Mesodermal cell (in vitro differentiated cells): ENCODE measurements at regions not wholly inside any gene's neighbourhood (a gene's known extent, or its start where the extent isn't known, plus 50 kb on each side); places are given as distances from the start of the nearest gene placed in this dataset.

ENCODE experiments used
- H3K27ac ChIP-seq: 2 replicates; pipeline ENCODE4 v1.7.0; 2013; ENCODE audit warnings: mild to moderate bottlenecking, low read depth, low read length, moderate library complexity; ENCODE audit not compliant: severe bottlenecking
- H3K36me3 ChIP-seq: 2 replicates; pipeline ENCODE4 v1.7.1; 2013; ENCODE audit warnings: mild to moderate bottlenecking, low read length, moderate library complexity; ENCODE audit not compliant: control insufficient read depth, insufficient read depth
- H3K4me1 ChIP-seq: one replicate; pipeline ENCODE4 v1.7.1; 2013; ENCODE audit warnings: mild to moderate bottlenecking, low read length; ENCODE audit not compliant: insufficient read depth, control insufficient read depth, poor library complexity, severe bottlenecking
- H3K4me3 ChIP-seq: 2 replicates; pipeline ENCODE4 v1.7.0; 2013; ENCODE audit warnings: low read length, control low read depth, mild to moderate bottlenecking; ENCODE audit not compliant: insufficient read depth, poor library complexity, severe bottlenecking; ENCODE audit errors: extremely low read depth
- H3K9me3 ChIP-seq: 2 replicates; pipeline ENCODE4 v1.7.1; 2013; ENCODE audit warnings: mild to moderate bottlenecking, low read length, moderate library complexity; ENCODE audit not compliant: control insufficient read depth
- WGBS, 2 experiments: methylation state at CpG; one replicate each; pipeline ENCODE4 v1.1.5; 2013; ENCODE audit warnings: missing lambda C conversion rate in 2 of 2; ENCODE audit not compliant: insufficient coverage in 2 of 2; 5-methylcytosine and 5-hydroxymethylcytosine counted together

DNA sequence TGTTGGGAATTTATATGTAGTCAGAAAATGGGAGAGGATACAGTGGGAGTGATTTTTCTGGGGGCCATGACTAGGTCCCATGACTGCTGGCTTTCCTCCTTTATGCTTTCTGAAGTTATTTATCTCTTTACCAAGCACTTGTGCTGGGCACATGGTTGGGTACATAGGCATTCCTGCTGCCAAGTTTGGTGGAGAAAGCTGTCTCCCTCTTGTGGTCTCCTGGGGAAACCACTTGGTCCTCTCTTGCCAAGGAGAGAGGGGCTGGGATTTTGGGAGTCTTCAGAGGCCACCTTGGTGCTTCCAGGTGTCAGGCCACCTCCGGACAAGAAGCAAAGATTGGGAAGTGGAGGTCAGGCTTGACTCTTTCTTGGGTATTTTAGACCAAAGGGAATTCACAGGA lies 120.2 kb upstream of the KCNE2 start:
- H3K36me3 ChIP-seq: no peaks in the 10 kb centered on the region
- no peak overlapping the region for H3K27ac ChIP-seq
- no peaks in the 10 kb centered on the region for H3K9me3 ChIP-seq
- 86 to 100% methylated on average over 1 of the region's 1 CpG for WGBS, 2 experiments
- H3K4me3 ChIP-seq: no peak overlapping the region
- no peaks in the 10 kb centered on the region for H3K4me1 ChIP-seq

GRCh38 chr21:34252751-34253150 lies 111.1 kb upstream of the KCNE2 start:
- 100% methylated on average over 1 of the region's 2 CpGs; no CpG with 5 or more reads in 1 of the 2 experiments for WGBS, 2 experiments
- H3K4me1 ChIP-seq: no peaks in the 10 kb centered on the region
- H3K4me3 ChIP-seq: no peak overlapping the region
- H3K9me3 ChIP-seq: peaks cover 14% of the 10 kb centered on the region
- no peak overlapping the region for H3K27ac ChIP-seq
- H3K36me3 ChIP-seq: no peaks in the 10 kb centered on the region

DNA sequence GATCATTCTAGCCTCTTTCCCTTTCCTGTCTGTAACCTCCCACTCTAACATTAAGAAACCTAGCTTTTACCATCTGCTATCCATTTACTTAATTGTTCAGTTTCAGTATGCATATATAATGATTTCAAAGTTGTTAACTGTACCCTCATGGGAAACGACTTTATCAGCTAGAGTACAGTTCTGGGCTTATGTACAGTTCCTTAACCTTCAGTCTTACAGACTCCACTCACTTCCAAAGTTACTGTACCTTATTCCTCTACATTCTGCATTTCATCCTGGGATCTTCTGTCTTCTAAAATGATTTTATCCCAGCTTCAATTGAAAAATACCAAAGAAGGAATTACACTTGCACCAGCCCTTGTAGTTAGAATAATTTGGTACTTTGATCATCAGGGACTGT lies 108.7 kb upstream of the KCNE2 start:
- Histone ChIP-seq H3K36me3 (no peaks in the 10 kb centered on the region), H3K4me1 (no peaks in the 10 kb centered on the region), H3K27ac (no peak overlapping the region), H3K4me3 (no peak overlapping the region), H3K9me3 (peaks cover 14% of the 10 kb centered on the region)
- 80% methylated on average over 1 of the region's 1 CpG; no CpG with 5 or more reads in 1 of the 2 experiments for WGBS, 2 experiments

- Histone ChIP-seq H3K36me3 (no peaks in the 10 kb centered on the region), H3K4me1 (no peaks in the 10 kb centered on the region), H3K4me3 (no peak overlapping the region), H3K27ac (no peak overlapping the region), H3K9me3 (no peaks in the 10 kb centered on the region)
- 76 to 86% methylated on average over 3 of the region's 4 CpGs for WGBS, 2 experiments
Observed at GRCh38 chr21:34260277-34261008, 103.4 kb upstream of the KCNE2 start.

- H3K9me3 ChIP-seq: no peaks in the 10 kb centered on the region
- no peaks in the 10 kb centered on the region for H3K4me1 ChIP-seq
- no peak overlapping the region for H3K4me3 ChIP-seq
- H3K36me3 ChIP-seq: no peaks in the 10 kb centered on the region
- H3K27ac ChIP-seq: no peak overlapping the region
- 92% methylated on average over 5 to 7 of the region's 8 CpGs for WGBS, 2 experiments
Observed at GRCh38 chr21:34261841-34262468, 101.9 kb upstream of the KCNE2 start.

GRCh38 chr21:34262469-34262845 lies 101.3 kb upstream of the KCNE2 start:
- 88 to 100% methylated on average over 1 of the region's 1 CpG for WGBS, 2 experiments
- Histone ChIP-seq H3K4me1 (no peaks in the 10 kb centered on the region), H3K9me3 (no peaks in the 10 kb centered on the region), H3K36me3 (no peaks in the 10 kb centered on the region), H3K4me3 (no peak overlapping the region), H3K27ac (no peak overlapping the region)

- no CpG with 5 or more reads among the region's 2 CpGs for WGBS, 2 experiments
- no peak overlapping the region for H3K4me3 ChIP-seq
Observed at GRCh38 chr21:34263629-34264028, 100.2 kb upstream of the KCNE2 start.

GRCh38 chr21:34266351-34266750 lies 97.5 kb upstream of the KCNE2 start:
- H3K9me3 ChIP-seq: no peaks in the 10 kb centered on the region
- no CpG with 5 or more reads among the region's 1 CpG for WGBS, 2 experiments
- no peaks in the 10 kb centered on the region for H3K36me3 ChIP-seq
- H3K4me3 ChIP-seq: no peak overlapping the region
- H3K4me1 ChIP-seq: no peaks in the 10 kb centered on the region
- no peak overlapping the region for H3K27ac ChIP-seq

More at GRCh38 chr21:34263629-34264028, 100.2 kb upstream of the KCNE2 start:
- Histone ChIP-seq H3K4me1 (no peaks in the 10 kb centered on the region), H3K9me3 (no peaks in the 10 kb centered on the region), H3K27ac (no peak overlapping the region), H3K36me3 (no peaks in the 10 kb centered on the region)

GRCh38 chr21:34268493-34268892 lies 95.3 kb upstream of the KCNE2 start:
- H3K27ac ChIP-seq: no peak overlapping the region
- H3K36me3 ChIP-seq: no peaks in the 10 kb centered on the region
- no peaks in the 10 kb centered on the region for H3K4me1 ChIP-seq
- H3K4me3 ChIP-seq: no peak overlapping the region
- WGBS, 2 experiments: 85 to 96% methylated on average over 8 of the region's 8 CpGs
- no peaks in the 10 kb centered on the region for H3K9me3 ChIP-seq

GRCh38 chr21:34270411-34270810 lies 93.4 kb upstream of the KCNE2 start:
- Histone ChIP-seq H3K27ac (no peak overlapping the region), H3K4me1 (no peaks in the 10 kb centered on the region), H3K36me3 (no peaks in the 10 kb centered on the region), H3K4me3 (no peak overlapping the region), H3K9me3 (no peaks in the 10 kb centered on the region)
- 95 to 96% methylated on average over 6 of the region's 6 CpGs for WGBS, 2 experiments

- H3K9me3 ChIP-seq: no peaks in the 10 kb centered on the region
Observed at GRCh38 chr21:34271189-34271851, 92.5 kb upstream of the KCNE2 start.

More at GRCh38 chr21:34271189-34271851, 92.5 kb upstream of the KCNE2 start:
- H3K4me3 ChIP-seq: no peak overlapping the region
- 83 to 88% methylated on average over 1 of the region's 2 CpGs for WGBS, 2 experiments
- H3K36me3 ChIP-seq: no peaks in the 10 kb centered on the region
- no peaks in the 10 kb centered on the region for H3K4me1 ChIP-seq
- H3K27ac ChIP-seq: no peak overlapping the region
